Fibroblast of lung (primary cell): ENCODE measurements at regions not wholly inside any gene's neighbourhood (a gene's known extent, or its start where the extent isn't known, plus 50 kb on each side); places are given as distances from the start of the nearest gene placed in this dataset.

Source experiments
- DNase-seq, 2 donors: peaks; one replicate each; pipeline versions ENCODE4 v3.0.0 to v3.0.0-alpha.2; 2010; ENCODE audit warnings: low read depth in 2 of 2
- H2AFZ ChIP-seq: 2 replicates; pipeline ENCODE4 v1.5.1; 2012; ENCODE audit warnings: low read length, control low read depth, inconsistent platforms
- H3K27ac ChIP-seq: 2 replicates; pipeline ENCODE4 v1.5.1; 2011; ENCODE audit warnings: low read length, control low read depth; ENCODE audit not compliant: insufficient read depth
- H3K27me3 ChIP-seq: 2 replicates; pipeline ENCODE4 v1.5.1; 2011; ENCODE audit warnings: mild to moderate bottlenecking, low read length; ENCODE audit not compliant: control insufficient read depth, insufficient read depth
- H3K36me3 ChIP-seq: 2 replicates; pipeline ENCODE4 v1.5.1; 2011; ENCODE audit warnings: low read length; ENCODE audit not compliant: control insufficient read depth, insufficient read depth
- H3K4me1 ChIP-seq: 2 replicates; pipeline ENCODE4 v1.5.1; 2011; ENCODE audit warnings: low read length; ENCODE audit not compliant: control insufficient read depth, insufficient read depth; ENCODE audit errors: extremely low read depth
- H3K4me2 ChIP-seq: 2 replicates; pipeline ENCODE4 v1.5.1; 2011; ENCODE audit warnings: low read length, control low read depth; ENCODE audit not compliant: insufficient read depth; ENCODE audit errors: extremely low read depth
- H3K4me3 ChIP-seq, 4 experiments: fragments of 200-600 bp in 1 of 4; sonication (generic) in 1 of 4; replicated peaks in 1 of 4; 2 replicates each; pipeline ENCODE4 v1.5.1; 2011 to 2016; ENCODE audit warnings: low read length in 4 of 4, low read depth in 3 of 4, mild to moderate bottlenecking in 3 of 4, control low read depth in 2 of 4, inconsistent platforms in 1 of 4, mixed read lengths in 1 of 4; ENCODE audit not compliant: insufficient read depth in 1 of 4; ENCODE audit errors: control extremely low read depth in 1 of 4
- H3K79me2 ChIP-seq: 2 replicates; pipeline ENCODE4 v1.5.1; 2012; ENCODE audit warnings: mild to moderate bottlenecking, low read length, inconsistent platforms; ENCODE audit not compliant: control insufficient read depth, insufficient read depth
- H3K9ac ChIP-seq: 2 replicates; pipeline ENCODE4 v1.5.1; 2011; ENCODE audit warnings: mild to moderate bottlenecking, low read length, control low read depth; ENCODE audit not compliant: insufficient read depth
- H3K9me3 ChIP-seq: 2 replicates; pipeline ENCODE4 v1.5.1; 2012; ENCODE audit warnings: low read depth, low read length; ENCODE audit not compliant: control insufficient read depth, insufficient read depth
- H4K20me1 ChIP-seq: 2 replicates; pipeline ENCODE4 v1.5.1; 2011; ENCODE audit warnings: low read length; ENCODE audit not compliant: control insufficient read depth, insufficient read depth; ENCODE audit errors: extremely low read depth
- CTCF ChIP-seq, 2 donors: IDR thresholded peaks in 1 of 2; conservative IDR thresholded peaks in 1 of 2; 1 replicate in 1 of 2; 2 replicates in 1 of 2; pipeline ENCODE4 v1.5.1; 2011 to 2012; ENCODE audit warnings: low read length in 2 of 2, control low read depth in 1 of 2, inconsistent platforms in 1 of 2, low read depth in 1 of 2, mild to moderate bottlenecking in 1 of 2
- EZH2 ChIP-seq: IDR thresholded peaks from 2 replicates; pipeline ENCODE4 v1.5.1; 2012; ENCODE audit warnings: low read length, control low read depth, mild to moderate bottlenecking; ENCODE audit errors: missing control alignments

- H3K9ac ChIP-seq, result no peak overlapping the region
- no peak overlapping the region for H2AFZ ChIP-seq
- H3K9me3 ChIP-seq, result no peaks in the 10 kb centered on the region
- H3K4me2 ChIP-seq, result no peak overlapping the region
- H3K4me1 ChIP-seq, result no peaks in the 10 kb centered on the region
- no peaks in the 10 kb centered on the region for H3K36me3 ChIP-seq
- H3K4me3 ChIP-seq, result no peak overlapping the region
- H3K27ac ChIP-seq, result no peak overlapping the region
- peak in 1 of 2 donors; percentile 9 for DNase-seq
- no peaks in the 10 kb centered on the region for H4K20me1 ChIP-seq
- H3K27me3 ChIP-seq, result no peaks in the 10 kb centered on the region
- H3K79me2 ChIP-seq, result no peaks in the 10 kb centered on the region
- TF ChIP-seq CTCF (conservative IDR thresholded peaks at IDR 0.05 in 1 of 2, IDR thresholded peaks at IDR 0.05 in 1 of 2; ENCODE audit: low read depth in 1 of 2, low read length in 2 of 2) (no peak), EZH2 (no peak)
These were observed 956.2 kb downstream of the SORCS3 start for GRCh38 chr10:105597312-105597711.

GRCh38 chr10:105596749-105597148 is 955.7 kb downstream of the SORCS3 start:
- no peaks in the 10 kb centered on the region for H3K4me1 ChIP-seq

GRCh38 chr10:105594296-105594695 is 953.2 kb downstream of the SORCS3 start:
- no peak overlapping the region for H3K4me3 ChIP-seq
- H3K27ac ChIP-seq, result no peak overlapping the region
- no peaks in the 10 kb centered on the region for H3K4me1 ChIP-seq
- H3K36me3 ChIP-seq, result no peaks in the 10 kb centered on the region
- H2AFZ ChIP-seq, result no peak overlapping the region
- H3K79me2 ChIP-seq, result no peaks in the 10 kb centered on the region
- no peaks in the 10 kb centered on the region for H3K9me3 ChIP-seq
- H3K9ac ChIP-seq, result no peak overlapping the region
- no peaks in the 10 kb centered on the region for H4K20me1 ChIP-seq
- H3K4me2 ChIP-seq, result no peak overlapping the region
- no peaks in the 10 kb centered on the region for H3K27me3 ChIP-seq
- TF ChIP-seq EZH2 (no peak), CTCF (conservative IDR thresholded peaks at IDR 0.05 in 1 of 2, IDR thresholded peaks at IDR 0.05 in 1 of 2; ENCODE audit: low read depth in 1 of 2, low read length in 2 of 2) (no peak)
- DNase-seq, result peak in 1 of 2 donors; percentile 12

More at GRCh38 chr10:105596749-105597148, 955.7 kb downstream of the SORCS3 start:
- DNase-seq, result no peak
- Histone ChIP-seq H2AFZ (no peak overlapping the region), H3K9me3 (no peaks in the 10 kb centered on the region), H4K20me1 (no peaks in the 10 kb centered on the region), H3K4me3 (no peak overlapping the region), H3K4me2 (no peak overlapping the region), H3K27ac (no peak overlapping the region), H3K27me3 (no peaks in the 10 kb centered on the region), H3K79me2 (no peaks in the 10 kb centered on the region), H3K9ac (no peak overlapping the region), H3K36me3 (no peaks in the 10 kb centered on the region)
- no peak for TF ChIP-seq EZH2
- TF ChIP-seq CTCF (conservative IDR thresholded peaks at IDR 0.05 in 1 of 2, IDR thresholded peaks at IDR 0.05 in 1 of 2; ENCODE audit: low read depth in 1 of 2, low read length in 2 of 2), result no peak
